ENCODE measurements at regions not wholly inside any gene's neighbourhood (a gene's known extent, or its start where the extent isn't known, plus 50 kb on each side); places are given as distances from the start of the nearest gene placed in this dataset.

- Mint-ChIP-seq H3K4me3 (no peak overlapping the region), H3K36me3 (ENCODE audit: insufficient read depth) (no peaks in the 10 kb centered on the region), H3K27me3 (ENCODE audit: low read depth) (no peaks in the 10 kb centered on the region), H3K4me1 (ENCODE audit: low read depth) (no peaks in the 10 kb centered on the region), H3K9me3 (no peaks in the 10 kb centered on the region)
- DNase-seq: no peak
- ATAC-seq: no peak
Observed at GRCh38 chrY:8698571-8698970, 638.7 kb upstream of the TSPY4 start.

- ATAC-seq (no peak), DNase-seq (no peak)
- no peaks in the 10 kb centered on the region for H3K27me3 Mint-ChIP-seq (ENCODE audit: low read depth)
- no peaks in the 10 kb centered on the region for H3K4me1 Mint-ChIP-seq (ENCODE audit: low read depth)
- no peaks in the 10 kb centered on the region for H3K9me3 Mint-ChIP-seq
- H3K36me3 Mint-ChIP-seq (ENCODE audit: insufficient read depth): no peaks in the 10 kb centered on the region
- no peak overlapping the region for H3K4me3 Mint-ChIP-seq
Observed at GRCh38 chrY:8705636-8706300, 631.5 kb upstream of the TSPY4 start.

GRCh38 chrY:8712296-8712695, 625.0 kb upstream of the TSPY4 start:
- Mint-ChIP-seq H3K9me3 (no peaks in the 10 kb centered on the region), H3K4me3 (no peak overlapping the region), H3K36me3 (ENCODE audit: insufficient read depth) (no peaks in the 10 kb centered on the region), H3K4me1 (ENCODE audit: low read depth) (no peaks in the 10 kb centered on the region), H3K27me3 (ENCODE audit: low read depth) (no peaks in the 10 kb centered on the region)
- ATAC-seq (no peak), DNase-seq (no peak)

- no peaks in the 10 kb centered on the region for H3K4me1 Mint-ChIP-seq (ENCODE audit: low read depth)
- no peak overlapping the region for H3K4me3 Mint-ChIP-seq
- DNase-seq (no peak), ATAC-seq (no peak)
- H3K36me3 Mint-ChIP-seq (ENCODE audit: insufficient read depth): no peaks in the 10 kb centered on the region
- H3K9me3 Mint-ChIP-seq: no peaks in the 10 kb centered on the region
- no peaks in the 10 kb centered on the region for H3K27me3 Mint-ChIP-seq (ENCODE audit: low read depth)
Observed at GRCh38 chrY:8715226-8715625, 622.0 kb upstream of the TSPY4 start.

- no peak for ATAC-seq
- no peaks in the 10 kb centered on the region for H3K36me3 Mint-ChIP-seq (ENCODE audit: insufficient read depth)
Observed at GRCh38 chrY:8726616-8727015, 610.6 kb upstream of the TSPY4 start.

GRCh38 chrY:8729971-8730370, 607.3 kb upstream of the TSPY4 start:
- no peaks in the 10 kb centered on the region for H3K9me3 Mint-ChIP-seq

More at GRCh38 chrY:8726616-8727015, 610.6 kb upstream of the TSPY4 start:
- Mint-ChIP-seq H3K4me1 (ENCODE audit: low read depth) (no peaks in the 10 kb centered on the region), H3K9me3 (no peaks in the 10 kb centered on the region), H3K4me3 (no peak overlapping the region), H3K27me3 (ENCODE audit: low read depth) (no peaks in the 10 kb centered on the region)
- DNase-seq: no peak

GRCh38 chrY:8741343-8742069, 595.8 kb upstream of the TSPY4 start:
- Mint-ChIP-seq H3K9me3 (no peaks in the 10 kb centered on the region), H3K27me3 (ENCODE audit: low read depth) (no peaks in the 10 kb centered on the region), H3K4me1 (ENCODE audit: low read depth) (no peaks in the 10 kb centered on the region), H3K4me3 (no peak overlapping the region), H3K36me3 (ENCODE audit: insufficient read depth) (no peaks in the 10 kb centered on the region)
- DNase-seq: no peak
- ATAC-seq: no peak

More at GRCh38 chrY:8729971-8730370, 607.3 kb upstream of the TSPY4 start:
- Mint-ChIP-seq H3K4me3 (no peak overlapping the region), H3K4me1 (ENCODE audit: low read depth) (no peaks in the 10 kb centered on the region), H3K36me3 (ENCODE audit: insufficient read depth) (no peaks in the 10 kb centered on the region), H3K27me3 (ENCODE audit: low read depth) (no peaks in the 10 kb centered on the region)
- ATAC-seq (no peak), DNase-seq (no peak)

GRCh38 chrY:8764184-8764583, 573.1 kb upstream of the TSPY4 start:
- no peaks in the 10 kb centered on the region for H3K27me3 Mint-ChIP-seq (ENCODE audit: low read depth)
- ATAC-seq: no peak
- no peaks in the 10 kb centered on the region for H3K36me3 Mint-ChIP-seq (ENCODE audit: insufficient read depth)
- H3K4me1 Mint-ChIP-seq (ENCODE audit: low read depth): no peaks in the 10 kb centered on the region
- H3K9me3 Mint-ChIP-seq: no peaks in the 10 kb centered on the region
- DNase-seq: no peak
- H3K4me3 Mint-ChIP-seq: no peak overlapping the region

- Mint-ChIP-seq H3K4me3 (no peak overlapping the region), H3K9me3 (no peaks in the 10 kb centered on the region), H3K4me1 (ENCODE audit: low read depth) (no peaks in the 10 kb centered on the region), H3K27me3 (ENCODE audit: low read depth) (peaks cover 2% of the 10 kb centered on the region), H3K36me3 (ENCODE audit: insufficient read depth) (no peaks in the 10 kb centered on the region)
- ATAC-seq (no peak), DNase-seq (no peak)
Observed at GRCh38 chrY:8781184-8781890, 555.9 kb upstream of the TSPY4 start.

- Mint-ChIP-seq H3K4me3 (no peak overlapping the region), H3K36me3 (ENCODE audit: insufficient read depth) (no peaks in the 10 kb centered on the region), H3K4me1 (ENCODE audit: low read depth) (no peaks in the 10 kb centered on the region)
Observed at GRCh38 chrY:8794561-8794960, 542.7 kb upstream of the TSPY4 start.

GRCh38 chrY:8804317-8804716, 532.9 kb upstream of the TSPY4 start:
- H3K36me3 Mint-ChIP-seq (ENCODE audit: insufficient read depth): no peaks in the 10 kb centered on the region
- ATAC-seq: no peak
- DNase-seq: no peak
- H3K4me3 Mint-ChIP-seq: no peak overlapping the region
- H3K9me3 Mint-ChIP-seq: no peaks in the 10 kb centered on the region
- H3K4me1 Mint-ChIP-seq (ENCODE audit: low read depth): no peaks in the 10 kb centered on the region
- H3K27me3 Mint-ChIP-seq (ENCODE audit: low read depth): peaks cover 2% of the 10 kb centered on the region

More at GRCh38 chrY:8794561-8794960, 542.7 kb upstream of the TSPY4 start:
- H3K27me3 Mint-ChIP-seq (ENCODE audit: low read depth): no peaks in the 10 kb centered on the region
- no peak for ATAC-seq
- H3K9me3 Mint-ChIP-seq: no peaks in the 10 kb centered on the region
- DNase-seq: no peak

GRCh38 chrY:8807648-8808408, 529.4 kb upstream of the TSPY4 start:
- H3K9me3 Mint-ChIP-seq: no peaks in the 10 kb centered on the region
- H3K36me3 Mint-ChIP-seq (ENCODE audit: insufficient read depth): no peaks in the 10 kb centered on the region
- H3K4me3 Mint-ChIP-seq: no peak overlapping the region
- no peaks in the 10 kb centered on the region for H3K4me1 Mint-ChIP-seq (ENCODE audit: low read depth)
- H3K27me3 Mint-ChIP-seq (ENCODE audit: low read depth): peaks cover 2% of the 10 kb centered on the region
- DNase-seq (no peak), ATAC-seq (no peak)

GRCh38 chrY:8808611-8809010, 528.7 kb upstream of the TSPY4 start:
- no peaks in the 10 kb centered on the region for H3K4me1 Mint-ChIP-seq (ENCODE audit: low read depth)
- H3K27me3 Mint-ChIP-seq (ENCODE audit: low read depth): peaks cover 2% of the 10 kb centered on the region
- ATAC-seq (no peak), DNase-seq (no peak)
- H3K4me3 Mint-ChIP-seq: no peak overlapping the region
- H3K36me3 Mint-ChIP-seq (ENCODE audit: insufficient read depth): no peaks in the 10 kb centered on the region
- H3K9me3 Mint-ChIP-seq: no peaks in the 10 kb centered on the region

GRCh38 chrY:8809076-8809475, 528.2 kb upstream of the TSPY4 start:
- no peak for ATAC-seq
- Mint-ChIP-seq H3K4me3 (no peak overlapping the region), H3K27me3 (ENCODE audit: low read depth) (peaks cover 1% of the 10 kb centered on the region), H3K36me3 (ENCODE audit: insufficient read depth) (no peaks in the 10 kb centered on the region), H3K9me3 (no peaks in the 10 kb centered on the region), H3K4me1 (ENCODE audit: low read depth) (no peaks in the 10 kb centered on the region)
- DNase-seq: no peak

All from activated T-cell treated with anti-CD3 and anti-CD28 coated beads, Interleukin-2, amount 50 U/mL, for 4 hours (primary cell).